ENCODE measurements at regions not wholly inside any gene's neighbourhood (a gene's known extent, or its start where the extent isn't known, plus 50 kb on each side); places are given as distances from the start of the nearest gene placed in this dataset.
A peak's percentile ranks its signal among the peaks of the same experiment; 100 is the strongest.

DNA sequence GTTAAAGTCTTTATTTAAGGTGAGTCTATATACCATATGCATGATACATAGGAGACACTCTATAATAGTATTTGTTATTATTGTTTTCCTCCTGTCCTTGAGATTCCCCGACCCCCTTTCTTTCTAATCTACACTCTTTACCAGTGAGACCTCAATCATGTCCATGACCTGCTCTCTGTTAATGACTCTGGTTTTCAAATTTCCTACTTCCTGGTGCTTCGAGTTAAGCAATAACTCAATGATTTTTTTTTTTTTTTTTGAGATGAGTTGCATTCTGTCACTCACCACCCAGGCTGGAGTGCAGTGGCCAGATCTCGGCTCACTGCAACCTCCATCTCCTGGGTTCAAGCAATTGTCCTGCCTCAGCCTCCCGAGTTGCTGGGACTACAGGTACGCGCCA lies 574.6 kb upstream of the SLC35B3 start:
- DNase-seq (ENCODE audit: low spot score) = no peak
- ATAC-seq = no peak
- intact Hi-C loops (cut with DNase I) = no loop called here

DNA sequence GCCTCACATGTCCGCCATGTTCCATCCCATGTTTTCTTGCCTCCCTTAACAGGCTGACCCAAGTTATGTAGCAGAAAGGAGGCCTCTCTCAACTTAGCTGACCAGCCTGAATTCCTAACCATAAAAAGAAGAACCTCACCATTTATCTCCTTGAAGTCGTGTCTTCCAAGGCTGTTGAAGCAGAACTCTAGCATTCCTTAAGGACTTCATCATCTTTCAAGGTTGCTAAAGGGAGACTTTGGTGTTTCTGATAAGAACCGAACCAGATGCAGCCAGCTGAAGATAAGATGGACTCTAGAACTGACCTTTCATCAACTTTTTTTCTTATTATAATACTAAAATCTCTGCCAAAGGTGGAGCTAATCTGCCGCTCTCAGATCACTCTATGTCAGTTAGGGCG lies 571.7 kb upstream of the SLC35B3 start:
- intact Hi-C loops (cut with DNase I) = no loop called here
- ATAC-seq (no peak), DNase-seq (ENCODE audit: low spot score) (no peak)

DNA sequence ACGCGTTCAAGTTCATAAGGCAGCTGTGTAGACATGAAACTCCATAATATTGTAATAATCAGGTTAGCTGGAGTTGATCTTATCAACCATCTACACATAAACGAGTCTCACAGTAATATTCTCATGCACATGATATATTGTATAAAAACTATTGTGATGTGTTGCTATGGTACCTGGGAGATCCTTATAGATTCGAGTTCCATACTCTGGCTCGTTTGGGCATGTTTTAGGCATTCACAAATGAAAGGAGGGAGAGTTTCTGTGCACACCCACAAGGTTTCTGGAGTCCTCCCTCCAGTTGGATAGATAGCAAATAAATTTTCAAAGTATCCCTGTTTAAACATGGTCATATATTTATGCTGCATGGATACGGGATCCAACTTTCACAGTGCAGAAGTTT lies 567.5 kb upstream of the SLC35B3 start:
- ATAC-seq (no peak), DNase-seq (ENCODE audit: low spot score) (no peak)
- intact Hi-C loops (cut with DNase I) = no loop called here

DNA sequence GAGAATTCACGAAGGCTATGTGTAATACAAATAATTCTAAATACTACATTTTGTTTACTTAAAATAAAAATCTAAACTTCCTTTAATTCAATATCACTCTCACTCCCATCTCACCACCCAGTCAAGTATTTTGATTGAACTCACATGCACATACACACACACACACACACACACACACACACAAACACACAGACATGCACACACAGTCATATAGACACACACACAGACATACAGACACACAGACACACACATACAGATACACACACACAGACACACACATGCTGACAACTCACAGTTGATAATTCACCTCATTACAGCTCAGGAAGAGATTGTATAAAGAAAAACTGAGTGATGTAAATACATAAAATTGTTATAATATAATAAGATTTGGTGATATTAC lies 559.8 kb upstream of the SLC35B3 start:
- no peak for DNase-seq (ENCODE audit: low spot score)
- intact Hi-C loops (cut with DNase I) = no loop called here
- no peak for ATAC-seq

DNA sequence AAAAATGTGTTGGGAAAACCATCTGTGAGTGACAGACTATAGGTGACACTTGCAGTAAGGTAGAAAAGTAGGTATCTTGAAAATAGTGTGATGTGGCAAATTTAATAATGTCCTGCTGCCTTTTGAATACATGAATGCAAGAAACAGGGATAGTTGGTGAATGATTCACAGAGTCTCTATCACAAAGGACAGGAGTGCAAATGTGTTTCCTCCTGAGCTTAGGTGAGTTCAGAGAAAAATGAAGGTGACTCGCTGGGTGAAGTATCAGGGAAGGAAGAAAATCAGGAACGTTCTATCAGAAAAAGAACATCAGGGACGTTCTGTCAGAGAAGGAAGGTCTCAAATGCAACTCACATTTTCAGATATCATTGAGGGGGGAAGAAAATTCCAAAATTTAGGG lies 557.8 kb upstream of the SLC35B3 start:
- no peak for ATAC-seq
- intact Hi-C loops (cut with DNase I) = no loop called here
- DNase-seq (ENCODE audit: low spot score) = no peak

DNA sequence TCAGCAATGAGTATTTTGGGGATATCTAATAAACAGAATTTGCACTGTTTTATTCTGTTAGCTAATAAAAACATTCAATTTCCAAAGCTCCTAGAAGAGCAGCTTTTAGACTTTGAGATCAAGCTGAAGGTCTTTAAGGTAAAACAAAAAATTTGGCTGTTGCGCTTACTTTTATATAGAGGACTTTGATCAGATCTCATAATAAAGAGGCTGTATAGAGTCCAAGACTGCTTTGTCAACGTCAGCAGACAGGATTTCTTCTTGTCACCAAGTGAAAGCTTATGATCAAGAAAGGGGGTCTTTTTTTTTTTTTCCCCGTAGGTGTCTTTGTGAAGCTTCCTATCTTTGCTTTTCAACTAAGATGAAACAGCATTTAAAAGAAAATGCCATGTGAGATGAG lies 556.5 kb upstream of the SLC35B3 start:
- intact Hi-C loops (cut with DNase I) = no loop called here
- ATAC-seq (no peak), DNase-seq (ENCODE audit: low spot score) (no peak)

DNA sequence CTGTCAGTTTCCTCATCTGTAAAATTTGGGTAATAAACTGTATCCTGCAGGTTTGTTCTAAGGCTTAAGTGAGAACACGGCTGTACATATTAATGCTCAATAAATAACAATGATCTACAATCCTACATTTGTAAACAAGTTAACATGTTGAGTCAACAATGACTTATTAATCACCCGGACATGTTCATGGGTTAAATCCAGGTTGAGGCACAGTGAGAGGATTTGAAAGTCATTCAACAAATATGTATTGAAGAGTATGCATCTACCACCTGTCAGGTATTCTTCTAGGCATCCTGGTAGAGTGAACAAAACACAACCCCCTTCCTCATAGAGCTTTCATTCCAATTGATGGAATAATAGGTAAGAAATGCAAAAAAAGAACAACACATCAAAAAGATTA lies 554.7 kb upstream of the SLC35B3 start:
- DNase-seq (ENCODE audit: low spot score) (no peak), ATAC-seq (no peak)
- intact Hi-C loops (cut with DNase I) = no loop called here

DNA sequence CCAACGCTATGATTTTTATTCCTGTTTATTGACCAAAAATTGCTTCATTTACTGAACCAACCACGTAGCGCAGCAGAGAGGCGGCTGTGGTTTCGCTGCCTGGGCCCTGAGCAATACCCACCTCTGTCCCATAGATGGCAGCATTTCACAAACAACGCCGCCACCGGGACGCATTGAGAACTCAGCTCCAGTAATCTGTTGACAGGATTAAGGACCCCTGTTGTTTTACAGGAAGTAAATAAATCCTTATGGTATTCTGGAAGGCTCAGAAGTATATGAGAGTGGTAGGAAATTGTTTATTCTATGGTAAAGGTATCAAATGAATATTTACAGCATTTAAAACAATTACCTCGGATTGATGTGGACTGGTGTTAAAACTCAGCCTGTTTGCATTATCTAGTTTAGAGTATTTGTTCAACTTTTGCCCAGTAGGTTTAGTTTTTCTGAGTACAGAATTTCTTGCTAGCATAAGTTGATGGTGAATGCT lies 547.9 kb upstream of the SLC35B3 start:
- peak; percentile 77 for DNase-seq (ENCODE audit: low spot score)
- intact Hi-C loops (cut with DNase I) = no loop called here
- ATAC-seq = peak; percentile 79

DNA sequence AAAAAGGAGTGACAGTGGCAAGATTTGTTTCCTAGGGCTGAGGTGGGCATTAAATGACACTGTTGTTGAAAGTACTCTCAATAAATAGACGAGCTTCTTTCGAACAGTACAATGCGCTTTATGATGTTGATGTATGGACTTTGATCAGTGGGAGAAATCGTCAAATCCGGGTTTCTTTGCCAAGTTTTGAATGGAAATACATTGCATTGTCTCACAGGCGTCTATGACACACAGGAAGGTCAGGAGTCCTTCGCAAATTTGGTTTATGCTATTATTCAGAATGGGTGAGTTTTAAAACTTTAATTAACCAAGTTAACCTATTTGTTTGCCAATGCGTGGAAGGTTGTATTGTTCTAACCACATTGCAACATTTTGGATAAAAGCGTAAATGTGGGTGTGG lies 547.3 kb upstream of the SLC35B3 start:
- DNase-seq (ENCODE audit: low spot score) (no peak), ATAC-seq (no peak)
- intact Hi-C loops (cut with DNase I) = no loop called here

DNA sequence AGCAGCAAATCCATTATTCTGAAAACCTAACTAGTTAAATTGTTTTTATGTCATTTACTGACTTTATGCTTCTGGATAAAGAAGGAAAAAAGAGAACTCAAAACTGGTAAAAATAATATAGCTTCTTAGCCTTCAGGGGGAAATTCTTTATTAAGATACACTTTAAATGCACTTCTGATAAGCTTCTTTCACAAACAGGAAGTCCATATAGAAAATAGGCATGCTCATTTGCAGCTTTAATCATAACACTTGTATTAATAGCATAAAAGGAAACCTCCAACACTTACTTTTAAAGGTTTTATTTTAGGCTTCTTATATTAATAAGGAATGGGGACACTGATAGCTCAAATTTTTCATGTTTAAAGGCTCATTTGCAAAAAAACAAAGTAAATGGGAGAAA lies 538.0 kb upstream of the SLC35B3 start:
- intact Hi-C loops (cut with DNase I) = no loop called here
- ATAC-seq = no peak
- no peak for DNase-seq (ENCODE audit: low spot score)

DNA sequence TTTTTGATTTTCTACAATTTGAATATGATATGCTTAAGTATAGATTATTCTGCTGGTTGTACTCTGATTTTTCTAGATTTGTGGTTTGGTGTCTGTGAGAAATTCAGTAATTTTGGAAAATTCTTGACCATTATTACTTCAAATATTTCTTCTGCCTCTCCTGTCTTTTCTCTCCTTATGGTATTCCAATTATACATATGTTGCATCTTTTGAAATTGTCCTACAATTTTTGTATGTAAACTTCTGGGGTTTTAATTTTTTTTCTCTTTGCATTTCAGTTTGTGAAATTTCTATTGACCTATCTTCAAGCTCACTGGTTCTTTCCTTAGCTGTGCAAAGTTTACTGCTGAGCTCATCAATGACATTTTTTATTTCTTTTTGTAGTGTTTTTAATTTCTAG lies 534.4 kb upstream of the SLC35B3 start:
- DNase-seq (ENCODE audit: low spot score) (no peak), ATAC-seq (no peak)
- intact Hi-C loops (cut with DNase I) = no loop called here

DNA sequence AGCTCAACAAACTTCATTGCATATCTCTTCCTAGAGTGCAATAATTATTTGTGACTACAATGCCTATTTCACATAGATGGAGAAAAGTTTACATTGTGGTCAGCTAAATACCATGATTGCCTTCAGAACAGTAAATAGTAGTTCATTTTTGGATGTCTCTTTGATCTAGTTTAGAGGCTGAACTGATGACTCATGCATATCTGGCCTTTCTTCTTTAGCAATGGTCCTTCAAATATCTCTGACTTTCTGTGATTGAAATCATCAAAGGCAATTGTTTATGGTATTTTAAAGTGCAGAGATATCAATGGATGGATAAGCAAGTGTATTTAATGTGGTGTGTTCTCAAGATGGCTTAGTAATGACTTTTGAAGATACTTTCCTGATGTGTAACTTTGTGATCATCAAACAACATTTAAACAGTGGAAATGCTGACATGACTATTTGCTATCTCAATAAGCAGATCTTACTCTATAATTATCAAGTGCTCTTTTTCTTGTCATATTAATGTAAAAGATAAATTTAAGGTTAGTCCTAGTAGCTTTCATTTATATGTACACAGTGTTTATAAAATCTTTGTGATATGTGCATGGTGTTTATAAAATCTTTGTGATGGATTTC lies 523.7 kb upstream of the SLC35B3 start:
- DNase-seq (ENCODE audit: low spot score) = no peak
- no peak for ATAC-seq
- intact Hi-C loops (cut with DNase I) = no loop called here

DNA sequence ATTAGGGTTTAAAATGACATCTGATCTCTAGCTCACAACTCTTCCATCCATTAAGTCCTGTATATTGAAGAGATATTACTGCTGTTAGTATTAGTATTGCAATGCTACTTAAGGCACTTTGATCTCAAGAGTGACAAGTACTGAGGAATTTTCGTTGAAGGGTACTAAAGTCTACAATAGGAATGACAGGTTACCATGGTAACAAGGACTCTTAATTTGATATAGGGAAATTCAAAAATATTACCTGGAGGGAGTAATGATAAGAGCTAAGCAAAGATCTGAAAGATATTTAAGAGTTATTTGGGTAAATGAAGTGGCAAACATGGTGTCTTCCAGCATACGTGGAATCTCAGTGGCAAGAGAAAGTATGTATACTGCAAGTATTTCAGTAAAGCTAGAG lies 518.0 kb upstream of the SLC35B3 start:
- intact Hi-C loops (cut with DNase I) = no loop called here
- no peak for DNase-seq (ENCODE audit: low spot score)
- no peak for ATAC-seq

DNA sequence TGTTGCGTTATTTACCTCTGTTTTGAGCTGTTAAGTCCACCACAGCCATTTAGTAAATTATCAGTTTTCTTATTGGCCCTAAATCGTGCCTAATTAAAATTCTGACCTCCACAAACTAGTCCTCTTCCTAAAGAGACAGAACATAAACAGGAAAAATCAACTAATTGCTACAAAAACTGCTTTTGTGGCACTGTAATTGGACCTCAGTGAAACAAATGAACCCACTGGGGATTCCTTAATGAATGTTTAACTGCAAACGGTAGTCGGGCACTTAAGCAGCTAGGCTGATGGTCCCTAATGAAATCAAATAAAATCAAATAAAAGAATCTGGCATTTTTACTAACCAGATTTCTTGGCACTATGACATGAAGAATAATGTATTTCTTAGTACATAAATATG lies 513.4 kb upstream of the SLC35B3 start:
- DNase-seq (ENCODE audit: low spot score) (no peak), ATAC-seq (no peak)
- intact Hi-C loops (cut with DNase I) = loop anchor here (5.0 kb wide), 1 partner anchor 1279 kb away; no protein-coding TSS in a partner anchor

DNA sequence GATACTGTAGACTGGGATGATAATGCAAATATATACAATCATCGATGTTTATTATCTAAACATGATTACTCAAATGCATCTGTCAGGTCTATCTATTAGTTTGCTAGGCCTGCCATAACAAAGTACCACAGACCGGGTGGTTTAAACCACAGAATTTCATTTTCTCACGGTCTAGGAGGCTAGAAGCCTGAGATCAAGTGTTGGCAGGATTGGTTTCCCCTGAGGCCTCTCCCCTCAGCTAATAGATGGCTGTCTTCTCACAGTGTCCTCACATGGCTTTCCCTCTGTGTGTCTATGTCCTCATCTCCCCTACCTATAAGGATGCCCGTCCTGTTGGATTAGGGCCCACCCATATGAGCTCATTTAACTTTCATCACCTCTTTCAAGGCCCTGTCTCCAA lies 512.6 kb upstream of the SLC35B3 start:
- intact Hi-C loops (cut with DNase I) = loop anchor here (5.0 kb wide), 1 partner anchor 1279 kb away; no protein-coding TSS in a partner anchor
- DNase-seq (ENCODE audit: low spot score) (no peak), ATAC-seq (no peak)

DNA sequence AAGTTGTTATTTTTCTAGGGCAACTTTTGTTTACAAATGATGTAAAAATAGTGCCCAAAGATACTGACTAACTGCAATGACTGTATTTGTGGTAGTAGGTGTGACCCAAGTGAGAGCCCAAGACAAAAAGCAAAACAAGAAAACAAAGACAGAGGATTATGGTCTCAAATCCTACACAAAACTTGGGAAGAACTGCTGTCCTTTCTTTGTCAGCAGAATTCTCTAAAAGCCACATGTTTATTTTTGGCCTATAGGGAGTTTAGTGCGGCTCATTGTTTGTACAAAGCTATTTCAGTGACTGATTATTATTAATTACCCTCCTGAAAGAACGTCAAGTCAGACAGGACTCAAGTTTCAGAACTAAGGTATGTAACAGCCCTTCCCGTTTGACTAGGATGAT lies 509.2 kb upstream of the SLC35B3 start:
- no peak for ATAC-seq
- intact Hi-C loops (cut with DNase I) = no loop called here
- no peak for DNase-seq (ENCODE audit: low spot score)

DNA sequence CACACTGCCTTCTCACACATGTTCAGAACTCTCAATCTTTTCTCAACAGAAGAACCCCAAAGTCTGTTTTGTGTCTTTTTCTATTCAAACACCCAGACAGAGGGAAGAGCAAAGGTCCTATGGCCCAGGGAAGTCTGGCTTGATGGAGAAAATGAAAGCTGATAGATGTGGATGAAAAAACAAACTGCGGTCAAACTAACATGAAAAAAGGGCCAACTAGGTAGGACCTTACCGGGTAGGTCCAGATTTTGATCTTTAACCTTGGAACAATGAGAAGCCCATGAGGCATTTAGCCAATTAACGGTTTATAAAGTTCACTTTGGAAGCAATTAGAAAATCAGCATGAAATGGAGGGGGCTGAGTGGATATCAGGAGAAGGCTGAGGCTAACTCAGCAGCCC lies 507.7 kb upstream of the SLC35B3 start:
- no peak for ATAC-seq
- DNase-seq (ENCODE audit: low spot score) = no peak
- intact Hi-C loops (cut with DNase I) = no loop called here

DNA sequence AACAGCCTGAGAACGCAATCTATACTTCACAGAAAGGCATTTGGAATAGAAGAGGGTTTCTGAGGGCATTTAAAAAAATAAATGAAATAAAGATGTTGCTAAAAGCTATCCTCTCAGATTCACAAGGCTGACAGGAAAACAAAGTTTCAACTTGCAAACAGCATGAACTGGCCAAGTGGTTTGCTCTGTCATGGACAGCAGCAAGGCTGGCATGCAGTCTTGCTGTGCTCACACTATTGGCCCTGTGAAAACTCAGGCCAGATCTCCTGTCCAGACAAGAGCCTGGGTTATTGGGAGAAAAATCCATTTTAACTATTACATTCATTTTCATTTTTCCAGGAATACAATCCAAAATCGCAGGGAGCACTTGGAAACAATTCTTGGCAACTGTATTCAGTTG lies 506.2 kb upstream of the SLC35B3 start:
- ATAC-seq (no peak), DNase-seq (ENCODE audit: low spot score) (no peak)
- intact Hi-C loops (cut with DNase I) = no loop called here

DNA sequence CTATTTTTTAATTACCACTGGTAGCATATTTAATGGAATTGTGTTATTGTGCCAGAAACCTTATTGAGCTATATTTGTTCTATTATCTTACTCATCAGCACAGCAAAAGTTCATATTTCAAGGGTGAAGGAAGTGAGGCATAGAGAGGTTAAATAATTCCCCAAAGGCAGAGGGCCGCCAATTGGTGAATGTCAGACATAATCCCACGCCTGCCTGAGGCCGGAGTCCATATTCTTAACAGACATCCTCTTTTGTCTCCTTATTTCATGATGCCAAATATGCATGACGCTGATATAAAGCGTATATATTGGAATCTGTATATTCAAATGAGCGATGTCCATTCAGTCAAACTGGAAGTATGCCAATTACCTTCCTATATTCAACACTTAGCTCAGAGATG lies 505.0 kb upstream of the SLC35B3 start:
- intact Hi-C loops (cut with DNase I) = no loop called here
- ATAC-seq = no peak
- no peak for DNase-seq (ENCODE audit: low spot score)

DNA sequence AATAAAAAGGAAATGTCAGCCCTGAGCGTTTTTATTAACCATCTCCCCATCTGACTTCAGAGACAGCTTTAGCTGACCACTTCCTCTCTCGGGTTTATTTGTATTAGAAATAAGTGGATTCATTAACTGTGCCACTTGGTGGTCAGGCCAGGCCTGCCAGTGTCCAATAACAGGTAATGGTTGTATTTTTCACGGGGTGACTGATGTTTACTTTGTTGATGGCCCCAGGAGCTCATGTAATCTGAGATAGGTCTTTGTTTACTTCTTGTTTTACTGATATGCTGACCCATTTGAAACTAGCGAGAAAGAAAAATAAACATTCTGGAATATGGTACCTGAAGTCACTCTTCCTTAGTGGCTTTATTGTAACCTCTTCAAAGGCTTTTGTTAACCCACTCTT lies 504.3 kb upstream of the SLC35B3 start:
- DNase-seq (ENCODE audit: low spot score) (no peak), ATAC-seq (no peak)
- intact Hi-C loops (cut with DNase I) = no loop called here

DNA sequence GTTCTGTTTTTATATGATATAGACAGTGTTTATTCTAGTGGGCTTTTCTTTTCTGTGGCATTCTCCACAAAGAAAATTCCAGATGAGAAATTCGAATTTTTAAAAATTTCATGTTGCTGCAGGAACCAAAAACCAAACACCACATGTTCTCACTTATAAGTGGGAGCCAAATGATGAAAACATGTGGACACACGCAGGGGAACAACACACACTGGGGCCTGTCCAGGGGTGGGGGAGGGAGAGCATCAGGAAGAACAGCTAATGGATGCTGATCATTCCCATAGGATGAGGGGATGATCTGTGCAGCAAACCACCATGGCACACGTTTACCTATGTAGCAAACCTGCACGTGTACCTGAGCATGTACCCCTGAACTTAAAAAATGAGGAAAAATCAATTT lies 499.0 kb upstream of the SLC35B3 start:
- intact Hi-C loops (cut with DNase I) = no loop called here
- ATAC-seq (no peak), DNase-seq (ENCODE audit: low spot score) (no peak)

DNA sequence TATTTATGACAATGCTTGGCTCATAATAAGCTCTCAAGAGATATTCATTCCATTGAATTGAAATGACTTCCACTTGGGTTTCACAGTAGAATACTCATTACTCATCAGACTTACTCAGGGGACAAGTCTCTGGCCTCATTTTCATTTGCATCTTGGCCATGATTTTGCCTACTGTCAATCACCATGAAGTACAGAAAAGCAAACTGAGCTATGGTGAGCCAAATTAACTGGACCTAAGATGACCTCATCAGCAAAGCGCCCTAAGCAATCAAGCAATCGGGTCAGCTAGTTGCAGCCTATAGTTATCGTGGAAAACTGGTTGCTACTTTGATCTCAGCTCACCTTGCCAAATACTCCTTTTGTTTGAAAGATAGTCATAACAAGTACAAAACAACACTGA lies 494.7 kb upstream of the SLC35B3 start:
- DNase-seq (ENCODE audit: low spot score) (no peak), ATAC-seq (no peak)
- intact Hi-C loops (cut with DNase I) = no loop called here
